IMR-90 (cell line): ENCODE measurements at regions not wholly inside any gene's neighbourhood (a gene's known extent, or its start where the extent isn't known, plus 50 kb on each side); places are given as distances from the start of the nearest gene placed in this dataset.

ENCODE experiments used
- ATAC-seq: fragments of 200-7000 bp; cut with Tn5 transposase; 2 replicates; pipeline ENCODE4 v1.9.1; 2020; ENCODE audit warnings: low read depth, mild to moderate bottlenecking, moderate library complexity
- BruUV-seq: library from RNA; stranded (reverse); fragments of 400-500 nt; replicated peaks from 2 replicates; lab custom pipeline; 2021; lab: Mats Ljungman, UMichigan
- CTCF ChIA-PET: fragments of 300-600 bp; formaldehyde crosslinking; extraction: SDS; loops from one replicate; lab custom pipeline; 2021; ENCODE audit warnings: antibody characterized with exemption; lab: Yijun Ruan, JAX
- POLR2A ChIA-PET: fragments of 300-600 bp; sonication (Branson Sonifier 250); formaldehyde crosslinking; loops from one replicate; lab custom pipeline; 2022; ENCODE audit warnings: antibody characterized with exemption; ENCODE audit not compliant: unreplicated experiment; lab: Charles Lee
- DNase-seq: peaks from one replicate; pipeline ENCODE4 v3.0.0; 2013
- H2AFZ ChIP-seq: replicated peaks from 2 replicates; pipeline ENCODE3; 2013; ENCODE audit warnings: low read length, mild to moderate bottlenecking; ENCODE audit not compliant: poor library complexity
- H2AK5ac ChIP-seq: 2 replicates; pipeline ENCODE4 v1.6.1; 2013; ENCODE audit warnings: low read depth, low read length, inconsistent platforms
- H2AK9ac ChIP-seq: replicated peaks from 2 replicates; pipeline ENCODE3; 2013; ENCODE audit warnings: mild to moderate bottlenecking, low read depth, low read length, moderate library complexity; ENCODE audit not compliant: poor library complexity
- H2BK120ac ChIP-seq: 2 replicates; pipeline ENCODE4 v1.6.1; 2013; ENCODE audit warnings: low read depth, low read length, inconsistent platforms
- H2BK15ac ChIP-seq: 3 replicates; pipeline ENCODE4 v1.6.1; 2013; ENCODE audit warnings: low read depth, low read length, inconsistent platforms
- H2BK20ac ChIP-seq: 2 replicates; pipeline ENCODE4 v1.6.1; 2013; ENCODE audit warnings: low read depth, mild to moderate bottlenecking, inconsistent platforms, low read length, moderate library complexity
- H2BK5ac ChIP-seq: 2 replicates; pipeline ENCODE4 v1.6.1; 2013; ENCODE audit warnings: mild to moderate bottlenecking, low read depth, low read length, inconsistent platforms; ENCODE audit not compliant: poor library complexity, severe bottlenecking
- H3K14ac ChIP-seq: replicated peaks from 2 replicates; pipeline ENCODE4 v1.6.1; 2013; ENCODE audit warnings: low read depth, low read length, inconsistent platforms
- H3K18ac ChIP-seq: 2 replicates; pipeline ENCODE4 v1.6.1; 2013; ENCODE audit warnings: low read depth, low read length, control low read depth
- H3K23ac ChIP-seq: 2 replicates; pipeline ENCODE4 v1.6.1; 2013; ENCODE audit warnings: low read depth, low read length, inconsistent platforms
- H3K27ac ChIP-seq: 2 replicates; pipeline ENCODE4 v1.5.1; 2013; ENCODE audit warnings: mild to moderate bottlenecking, control low read depth, low read length; ENCODE audit not compliant: insufficient read depth
- H3K27me3 ChIP-seq: 2 replicates; pipeline ENCODE4 v1.6.1; 2013; ENCODE audit warnings: low read length; ENCODE audit not compliant: control insufficient read depth, insufficient read depth
- H3K36me3 ChIP-seq: 2 replicates; pipeline ENCODE4 v1.6.1; 2013; ENCODE audit warnings: low read length, mixed read lengths; ENCODE audit not compliant: control insufficient read depth, insufficient read depth
- H3K4ac ChIP-seq: 2 replicates; pipeline ENCODE4 v1.6.1; 2013; ENCODE audit warnings: low read depth, low read length, inconsistent platforms
- H3K4me1 ChIP-seq: 2 replicates; pipeline ENCODE4 v1.6.1; 2013; ENCODE audit warnings: low read length, mixed read lengths; ENCODE audit not compliant: control insufficient read depth, insufficient read depth
- H3K4me2 ChIP-seq: 2 replicates; pipeline ENCODE4 v1.6.1; 2013; ENCODE audit warnings: low read depth, mild to moderate bottlenecking, control low read depth, low read length, moderate library complexity
- H3K4me3 ChIP-seq: 2 replicates; pipeline ENCODE4 v1.5.1; 2013; ENCODE audit warnings: low read depth, mild to moderate bottlenecking, control low read depth, low read length, moderate library complexity; ENCODE audit not compliant: insufficient read depth
- H3K56ac ChIP-seq: 2 replicates; pipeline ENCODE4 v1.6.1; 2013; ENCODE audit warnings: low read length, inconsistent platforms; ENCODE audit not compliant: insufficient read depth; ENCODE audit errors: extremely low read depth
- H3K79me1 ChIP-seq, 2 experiments: 2 replicates each; pipeline ENCODE4 v1.6.1; 2013; ENCODE audit warnings: low read length in 2 of 2, inconsistent platforms in 1 of 2, low read depth in 1 of 2
- H3K9ac ChIP-seq: 2 replicates; pipeline ENCODE4 v1.6.1; 2013; ENCODE audit warnings: low read depth, low read length, control low read depth
- H3K9me1 ChIP-seq: 2 replicates; pipeline ENCODE4 v1.6.1; 2013; ENCODE audit warnings: low read length, inconsistent platforms; ENCODE audit not compliant: insufficient read depth
- H3K9me3 ChIP-seq: 2 replicates; pipeline ENCODE4 v1.6.1; 2013; ENCODE audit warnings: low read length; ENCODE audit not compliant: control insufficient read depth, insufficient read depth
- H4K20me1 ChIP-seq: 2 replicates; pipeline ENCODE4 v1.6.1; 2013; ENCODE audit warnings: low read length, inconsistent platforms; ENCODE audit not compliant: insufficient read depth
- H4K5ac ChIP-seq: 2 replicates; pipeline ENCODE4 v1.6.1; 2013; ENCODE audit warnings: mild to moderate bottlenecking, low read depth, low read length, control low read depth
- H4K8ac ChIP-seq, 2 experiments: 2 replicates each; pipeline ENCODE4 v1.6.1; 2013; ENCODE audit warnings: low read depth in 2 of 2, low read length in 2 of 2, control low read depth in 1 of 2, inconsistent platforms in 1 of 2
- H4K91ac ChIP-seq: 2 replicates; pipeline ENCODE4 v1.6.1; 2013; ENCODE audit warnings: low read depth, low read length, inconsistent platforms; ENCODE audit not compliant: insufficient read depth
- BHLHE40 ChIP-seq: fragments of 150-350 bp; IDR thresholded peaks from 2 replicates; pipeline ENCODE4 v1.6.1; 2016; ENCODE audit warnings: mild to moderate bottlenecking, low read depth, low read length
- CEBPB ChIP-seq: IDR thresholded peaks from 2 replicates; pipeline ENCODE4 v1.6.1; 2012; ENCODE audit warnings: low read depth, low read length, improper control_type of control experiment
- CHD1 ChIP-seq: IDR thresholded peaks from 2 replicates; pipeline ENCODE4 v1.6.1; 2012; ENCODE audit warnings: low read depth, low read length, improper control_type of control experiment
- FOS ChIP-seq: fragments of 150-350 bp; IDR thresholded peaks from 2 replicates; pipeline ENCODE4 v1.6.1; 2016; ENCODE audit warnings: low read depth, low read length
- MAFK ChIP-seq: IDR thresholded peaks from 2 replicates; pipeline ENCODE4 v1.6.1; 2012; ENCODE audit warnings: low read depth, low read length, improper control_type of control experiment
- MAZ ChIP-seq: IDR thresholded peaks from 2 replicates; pipeline ENCODE4 v1.6.1; 2012; ENCODE audit warnings: low read depth, mild to moderate bottlenecking, low read length, improper control_type of control experiment, moderate library complexity, borderline replicate concordance
- NFE2L2 ChIP-seq: fragments of 150-350 bp; IDR thresholded peaks from 2 replicates; pipeline ENCODE4 v1.6.1; 2016; ENCODE audit warnings: low read depth, mild to moderate bottlenecking, low read length
- POLR2A ChIP-seq: IDR thresholded peaks from 2 replicates; pipeline ENCODE4 v1.6.1; 2012; ENCODE audit warnings: mild to moderate bottlenecking, low read depth, low read length
- RAD21 ChIP-seq: IDR thresholded peaks from 2 replicates; pipeline ENCODE4 v1.6.1; 2012; ENCODE audit warnings: low read length, improper control_type of control experiment
- RFX5 ChIP-seq: IDR thresholded peaks from 2 replicates; pipeline ENCODE4 v1.8.0; 2012; ENCODE audit warnings: low read depth, mild to moderate bottlenecking, low read length, moderate library complexity
- SMC3 ChIP-seq: fragments of 150-350 bp; IDR thresholded peaks from 2 replicates; pipeline ENCODE4 v1.6.1; 2016; ENCODE audit warnings: low read depth, mild to moderate bottlenecking, antibody characterized with exemption, low read length, moderate library complexity
- WGBS, 2 experiments: methylation state at CpG; one replicate each; pipeline versions ENCODE4 v1.1.5 to v1.1.7; 2013; ENCODE audit warnings: missing lambda C conversion rate in 2 of 2; ENCODE audit not compliant: insufficient read length in 1 of 2; ENCODE audit errors: extremely low coverage in 2 of 2; 5-methylcytosine and 5-hydroxymethylcytosine counted together
- dilution Hi-C: fragments of 300-500 bp; cut with HindIII; formaldehyde crosslinking; loops from one replicate; pipeline ENCODE4 v1.14.3; 2018; ENCODE audit warnings: low sequenced_read_pairs; ENCODE audit not compliant: unreplicated experiment
- in situ Hi-C: fragments of 300-500 bp; cut with MboI; formaldehyde crosslinking; loops from 3 replicates; pipeline ENCODE4 v1.14.3; 2019; ENCODE audit warnings: low sequenced_read_pairs, inconsistent platforms, mixed read lengths
- intact Hi-C: fragments of 100-400 bp; cut with micrococcal nuclease; formaldehyde crosslinking; loops from 2 replicates; pipeline ENCODE4 v1.10.0; 2022
- TF ChIP-seq, protein P1 (sequence below): conservative IDR thresholded peaks from 2 replicates; pipeline ENCODE4 v1.5.1; 2012; ENCODE audit warnings: mild to moderate bottlenecking, low read depth, low read length, improper control_type of control experiment
- TF ChIP-seq, protein P2 (sequence below): fragments of 150-350 bp; IDR thresholded peaks from 2 replicates; pipeline ENCODE4 v1.6.1; 2017; ENCODE audit warnings: mild to moderate bottlenecking, antibody characterized with exemption, low read length, low read depth
- TF ChIP-seq, protein P3 (sequence below): fragments of 150-350 bp; IDR thresholded peaks from 2 replicates; pipeline ENCODE4 v1.6.1; 2016; ENCODE audit warnings: low read depth, mild to moderate bottlenecking, low read length, moderate library complexity, borderline replicate concordance

DNA sequence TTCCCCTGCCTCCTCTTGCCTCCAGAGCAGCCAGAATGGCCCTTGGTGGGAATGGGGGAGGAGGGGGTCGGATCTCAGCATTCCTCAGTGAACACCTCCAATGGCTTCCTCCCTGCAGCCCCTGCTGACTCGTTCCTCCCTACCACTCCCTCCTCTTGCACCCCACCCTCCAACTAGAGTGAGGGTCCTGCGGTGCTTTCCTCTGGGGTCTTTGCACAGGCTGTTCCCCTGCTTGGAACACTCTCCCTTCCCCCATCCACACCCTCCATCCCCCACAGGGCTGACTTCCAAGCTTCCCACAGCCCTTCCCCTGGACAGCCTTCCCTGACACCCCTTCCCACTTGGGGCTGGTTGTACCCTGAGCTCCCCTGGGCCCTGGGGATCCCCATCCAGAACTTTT lies 70.4 kb upstream of the NEK6 start:
- peaks cover 5% of the 10 kb centered on the region for H3K9me3 ChIP-seq
- in situ Hi-C loops (no loop called here), intact Hi-C loops (no loop called here), dilution Hi-C loops (no loop called here)
- H3K9me1 ChIP-seq: no peaks in the 10 kb centered on the region
- no peak overlapping the region for H2AFZ ChIP-seq
- no peak overlapping the region for H2BK120ac ChIP-seq
- H3K18ac ChIP-seq: no peak overlapping the region
- H3K56ac ChIP-seq: no peak overlapping the region
- H4K20me1 ChIP-seq: no peaks in the 10 kb centered on the region
- no peak overlapping the region for H2AK5ac ChIP-seq
- POLR2A ChIA-PET: no interaction called here
- no peak overlapping the region for H3K27ac ChIP-seq
- no peak overlapping the region for H4K5ac ChIP-seq
- no peak overlapping the region for H3K23ac ChIP-seq
- H2BK20ac ChIP-seq: no peak overlapping the region
- ATAC-seq: no peak
- no peaks in the 10 kb centered on the region for H3K79me1 ChIP-seq
- no peak overlapping the region for H2BK15ac ChIP-seq
- no peaks in the 10 kb centered on the region for H3K4me1 ChIP-seq
- no peak overlapping the region for H3K14ac ChIP-seq
- H4K8ac ChIP-seq: no peak overlapping the region
- H3K36me3 ChIP-seq: no peaks in the 10 kb centered on the region
- no peak overlapping the region for H3K9ac ChIP-seq
- H3K4me2 ChIP-seq: no peak overlapping the region
- WGBS, 2 experiments: 17% methylated on average over 2 of the region's 3 CpGs; no CpG with 5 or more reads in 1 of the 2 experiments
- CTCF ChIA-PET: no interaction called here
- no peak overlapping the region for H4K91ac ChIP-seq
- TF ChIP-seq MAFK (no peak), NFE2L2 (no peak), RFX5 (no peak), SMC3 (no peak), CEBPB (no peak), BHLHE40 (no peak), FOS (no peak), RAD21 (no peak), MAZ (no peak), CHD1 (no peak), POLR2A (no peak)
- TF ChIP-seq, protein P1, sequence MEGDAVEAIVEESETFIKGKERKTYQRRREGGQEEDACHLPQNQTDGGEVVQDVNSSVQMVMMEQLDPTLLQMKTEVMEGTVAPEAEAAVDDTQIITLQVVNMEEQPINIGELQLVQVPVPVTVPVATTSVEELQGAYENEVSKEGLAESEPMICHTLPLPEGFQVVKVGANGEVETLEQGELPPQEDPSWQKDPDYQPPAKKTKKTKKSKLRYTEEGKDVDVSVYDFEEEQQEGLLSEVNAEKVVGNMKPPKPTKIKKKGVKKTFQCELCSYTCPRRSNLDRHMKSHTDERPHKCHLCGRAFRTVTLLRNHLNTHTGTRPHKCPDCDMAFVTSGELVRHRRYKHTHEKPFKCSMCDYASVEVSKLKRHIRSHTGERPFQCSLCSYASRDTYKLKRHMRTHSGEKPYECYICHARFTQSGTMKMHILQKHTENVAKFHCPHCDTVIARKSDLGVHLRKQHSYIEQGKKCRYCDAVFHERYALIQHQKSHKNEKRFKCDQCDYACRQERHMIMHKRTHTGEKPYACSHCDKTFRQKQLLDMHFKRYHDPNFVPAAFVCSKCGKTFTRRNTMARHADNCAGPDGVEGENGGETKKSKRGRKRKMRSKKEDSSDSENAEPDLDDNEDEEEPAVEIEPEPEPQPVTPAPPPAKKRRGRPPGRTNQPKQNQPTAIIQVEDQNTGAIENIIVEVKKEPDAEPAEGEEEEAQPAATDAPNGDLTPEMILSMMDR: no peak
- TF ChIP-seq, protein P2, sequence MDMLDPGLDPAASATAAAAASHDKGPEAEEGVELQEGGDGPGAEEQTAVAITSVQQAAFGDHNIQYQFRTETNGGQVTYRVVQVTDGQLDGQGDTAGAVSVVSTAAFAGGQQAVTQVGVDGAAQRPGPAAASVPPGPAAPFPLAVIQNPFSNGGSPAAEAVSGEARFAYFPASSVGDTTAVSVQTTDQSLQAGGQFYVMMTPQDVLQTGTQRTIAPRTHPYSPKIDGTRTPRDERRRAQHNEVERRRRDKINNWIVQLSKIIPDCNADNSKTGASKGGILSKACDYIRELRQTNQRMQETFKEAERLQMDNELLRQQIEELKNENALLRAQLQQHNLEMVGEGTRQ: no peak
- TF ChIP-seq, protein P3, sequence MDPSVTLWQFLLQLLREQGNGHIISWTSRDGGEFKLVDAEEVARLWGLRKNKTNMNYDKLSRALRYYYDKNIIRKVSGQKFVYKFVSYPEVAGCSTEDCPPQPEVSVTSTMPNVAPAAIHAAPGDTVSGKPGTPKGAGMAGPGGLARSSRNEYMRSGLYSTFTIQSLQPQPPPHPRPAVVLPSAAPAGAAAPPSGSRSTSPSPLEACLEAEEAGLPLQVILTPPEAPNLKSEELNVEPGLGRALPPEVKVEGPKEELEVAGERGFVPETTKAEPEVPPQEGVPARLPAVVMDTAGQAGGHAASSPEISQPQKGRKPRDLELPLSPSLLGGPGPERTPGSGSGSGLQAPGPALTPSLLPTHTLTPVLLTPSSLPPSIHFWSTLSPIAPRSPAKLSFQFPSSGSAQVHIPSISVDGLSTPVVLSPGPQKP: no peak
- no peak overlapping the region for H2BK5ac ChIP-seq
- peaks cover 47% of the 10 kb centered on the region for H3K27me3 ChIP-seq
- no peak overlapping the region for H3K4me3 ChIP-seq
- no peak overlapping the region for H3K4ac ChIP-seq
- peak overlapping the region; percentile 70 for H2AK9ac ChIP-seq
- BruUV-seq: no TSS peak
- DNase-seq: no peak
